IPS-18a (cell line): ENCODE measurements at regions not wholly inside any gene's neighbourhood (a gene's known extent, or its start where the extent isn't known, plus 50 kb on each side); places are given as distances from the start of the nearest gene placed in this dataset.
"Not testable (repeated sequence)": the region's sequence is repeated elsewhere in the genome, so short reads cannot be mapped to it uniquely, and the experiment has no call there.

Experiments used
- H3K27ac ChIP-seq: one replicate; pipeline ENCODE4 v1.5.1; 2013; ENCODE audit warnings: low read length
- H3K27me3 ChIP-seq: one replicate; pipeline ENCODE4 v1.6.1; 2013; ENCODE audit warnings: mild to moderate bottlenecking, low read length; ENCODE audit not compliant: control insufficient read depth, insufficient read depth
- H3K36me3 ChIP-seq: one replicate; pipeline ENCODE4 v1.6.1; 2013; ENCODE audit warnings: low read depth, low read length; ENCODE audit not compliant: control insufficient read depth
- H3K4me1 ChIP-seq: one replicate; pipeline ENCODE4 v1.6.1; 2013; ENCODE audit warnings: low read depth, low read length; ENCODE audit not compliant: control insufficient read depth
- H3K4me3 ChIP-seq: one replicate; pipeline ENCODE4 v1.5.1; 2013; ENCODE audit warnings: low read length
- H3K9ac ChIP-seq: one replicate; pipeline ENCODE4 v1.6.1; 2013; ENCODE audit warnings: mild to moderate bottlenecking, low read length, moderate library complexity
- H3K9me3 ChIP-seq: one replicate; pipeline ENCODE4 v1.6.1; 2013; ENCODE audit warnings: low read depth, low read length; ENCODE audit not compliant: control insufficient read depth

GRCh38 chr21:6363591-6363990 lies 4157.8 kb upstream of the TPTE start:
- not testable (repeated sequence) for H3K27ac ChIP-seq, H3K9ac ChIP-seq, H3K36me3 ChIP-seq, H3K27me3 ChIP-seq, H3K9me3 ChIP-seq, H3K4me1 ChIP-seq, H3K4me3 ChIP-seq

GRCh38 chr21:6368824-6369223 lies 4152.6 kb upstream of the TPTE start:
- H3K4me3 ChIP-seq, H3K36me3 ChIP-seq, H3K9me3 ChIP-seq, H3K27me3 ChIP-seq, H3K27ac ChIP-seq, H3K4me1 ChIP-seq: not testable (repeated sequence)
- peak overlapping the region; percentile 72 for H3K9ac ChIP-seq

GRCh38 chr21:6373253-6373652 lies 4148.1 kb upstream of the TPTE start:
- H3K4me3 ChIP-seq, result not testable (repeated sequence)

GRCh38 chr21:6374232-6374631 lies 4147.2 kb upstream of the TPTE start:
- H3K4me3 ChIP-seq, H3K27me3 ChIP-seq, H3K9ac ChIP-seq, H3K36me3 ChIP-seq, H3K4me1 ChIP-seq, H3K9me3 ChIP-seq, H3K27ac ChIP-seq: not testable (repeated sequence)

More at GRCh38 chr21:6373253-6373652, 4148.1 kb upstream of the TPTE start:
- H3K9ac ChIP-seq, H3K27me3 ChIP-seq, H3K4me1 ChIP-seq, H3K9me3 ChIP-seq, H3K36me3 ChIP-seq, H3K27ac ChIP-seq: not testable (repeated sequence)

GRCh38 chr21:6374926-6375325 lies 4146.5 kb upstream of the TPTE start:
- not testable (repeated sequence) for H3K36me3 ChIP-seq, H3K9me3 ChIP-seq, H3K27ac ChIP-seq, H3K4me1 ChIP-seq, H3K27me3 ChIP-seq, H3K9ac ChIP-seq, H3K4me3 ChIP-seq

GRCh38 chr21:6375776-6376175 lies 4145.6 kb upstream of the TPTE start:
- not testable (repeated sequence) for H3K4me1 ChIP-seq, H3K36me3 ChIP-seq, H3K4me3 ChIP-seq, H3K27ac ChIP-seq, H3K27me3 ChIP-seq, H3K9ac ChIP-seq, H3K9me3 ChIP-seq

- H3K27ac ChIP-seq, H3K36me3 ChIP-seq, H3K9ac ChIP-seq, H3K27me3 ChIP-seq, H3K4me1 ChIP-seq, H3K4me3 ChIP-seq, H3K9me3 ChIP-seq: not testable (repeated sequence)
These were observed 4144.9 kb upstream of the TPTE start for GRCh38 chr21:6376321-6377070.
